ENCODE measurements at regions not wholly inside any gene's neighbourhood (a gene's known extent, or its start where the extent isn't known, plus 50 kb on each side); places are given as distances from the start of the nearest gene placed in this dataset.

GRCh38 chr18:75132098-75132870 lies 76.7 kb downstream of the PTGR3 start:
- no peak overlapping the region for H3K27ac ChIP-seq
- no peak for DNase-seq (ENCODE audit: low spot score)
- no peak for TF ChIP-seq CTCF (conservative IDR thresholded peaks at IDR 0.05; ENCODE audit: low read depth)
- ChIA-PET POLR2A (ENCODE audit: low non-redundant PET) (no interaction called here), CTCF (no interaction called here)

- ChIA-PET CTCF (interaction anchor here (0.7 to 0.9 kb wide), 2 partner anchors 52 to 348 kb away, joined by 3 to 4 read pairs; no protein-coding TSS in a partner anchor), POLR2A (ENCODE audit: low non-redundant PET) (no interaction called here)
- H3K27ac ChIP-seq: no peak overlapping the region
- no peak for TF ChIP-seq CTCF (conservative IDR thresholded peaks at IDR 0.05; ENCODE audit: low read depth)
- DNase-seq (ENCODE audit: low spot score): no peak
Measured at GRCh38 chr18:75131381-75132000, 77.4 kb downstream of the PTGR3 start.

GRCh38 chr18:75130591-75131328 lies 78.2 kb downstream of the PTGR3 start:
- ChIA-PET POLR2A (ENCODE audit: low non-redundant PET) (no interaction called here), CTCF (interaction anchor here (0.7 to 0.9 kb wide), 2 partner anchors 53 to 349 kb away, joined by 3 to 4 read pairs; no protein-coding TSS in a partner anchor)
- H3K27ac ChIP-seq: no peak overlapping the region
- DNase-seq (ENCODE audit: low spot score): no peak
- no peak for TF ChIP-seq CTCF (conservative IDR thresholded peaks at IDR 0.05; ENCODE audit: low read depth)

- TF ChIP-seq CTCF (conservative IDR thresholded peaks at IDR 0.05; ENCODE audit: low read depth): no peak
- CTCF ChIA-PET: no interaction called here
- H3K27ac ChIP-seq: no peak overlapping the region
- POLR2A ChIA-PET (ENCODE audit: low non-redundant PET): no interaction called here
- DNase-seq (ENCODE audit: low spot score): no peak
Measured at GRCh38 chr18:75129717-75130477, 79.0 kb downstream of the PTGR3 start.

GRCh38 chr18:75128911-75129716 lies 79.8 kb downstream of the PTGR3 start:
- no peak overlapping the region for H3K27ac ChIP-seq
- TF ChIP-seq CTCF (conservative IDR thresholded peaks at IDR 0.05; ENCODE audit: low read depth): no peak
- CTCF ChIA-PET: no interaction called here
- no peak for DNase-seq (ENCODE audit: low spot score)
- POLR2A ChIA-PET (ENCODE audit: low non-redundant PET): no interaction called here
